KMS-11 (cell line): ENCODE measurements at regions not wholly inside any gene's neighbourhood (a gene's known extent, or its start where the extent isn't known, plus 50 kb on each side); places are given as distances from the start of the nearest gene placed in this dataset.

Source experiments
- H2AFZ ChIP-seq: fragments of 200-600 bp; sonication (generic); 2 replicates; pipeline ENCODE4 v1.6.1; 2016; ENCODE audit warnings: antibody characterized with exemption, mixed run types, low read depth
- H3K27ac ChIP-seq: fragments of 200-600 bp; sonication (generic); 2 replicates; pipeline ENCODE4 v1.6.1; 2016; ENCODE audit warnings: mild to moderate bottlenecking, mixed run types
- H3K27me3 ChIP-seq: fragments of 200-600 bp; sonication (generic); 2 replicates; pipeline ENCODE4 v1.6.1; 2017; ENCODE audit warnings: mild to moderate bottlenecking, low read depth, mixed run types, moderate library complexity; ENCODE audit not compliant: insufficient read depth
- H3K36me3 ChIP-seq: fragments of 200-600 bp; sonication (generic); 2 replicates; pipeline ENCODE4 v1.6.1; 2017; ENCODE audit warnings: mild to moderate bottlenecking, mixed run types; ENCODE audit not compliant: insufficient read depth
- H3K4me1 ChIP-seq: fragments of 200-600 bp; sonication (generic); 2 replicates; pipeline ENCODE4 v1.6.1; 2016; ENCODE audit warnings: mild to moderate bottlenecking, low read depth, mixed run types; ENCODE audit not compliant: poor library complexity, severe bottlenecking
- H3K4me2 ChIP-seq: fragments of 200-600 bp; sonication (generic); 2 replicates; pipeline ENCODE4 v1.7.0; 2016; ENCODE audit warnings: mild to moderate bottlenecking, mixed run types
- H3K4me3 ChIP-seq: fragments of 200-600 bp; sonication (generic); IDR thresholded peaks from 2 replicates; pipeline ENCODE4 v1.6.1; 2017; ENCODE audit warnings: low read depth, low read length, mixed read lengths; ENCODE audit not compliant: insufficient read depth
- H3K79me2 ChIP-seq: fragments of 200-600 bp; sonication (generic); 2 replicates; pipeline ENCODE4 v1.6.1; 2016; ENCODE audit warnings: low read depth, mixed run types; ENCODE audit not compliant: insufficient read depth
- H3K9ac ChIP-seq: fragments of 200-600 bp; sonication (generic); 2 replicates; pipeline ENCODE4 v1.6.1; 2016; ENCODE audit warnings: mild to moderate bottlenecking, mixed run types
- H4K20me1 ChIP-seq: fragments of 200-600 bp; sonication (generic); 2 replicates; pipeline ENCODE4 v1.6.1; 2016; ENCODE audit warnings: mild to moderate bottlenecking, mixed run types; ENCODE audit not compliant: insufficient read depth
- CTCF ChIP-seq: fragments of 200-600 bp; sonication (generic); conservative IDR thresholded peaks from 2 replicates; pipeline ENCODE4 v1.6.1; 2017; ENCODE audit warnings: low read depth, mild to moderate bottlenecking, antibody characterized with exemption, low read length, moderate library complexity, mixed read lengths

- no peak for TF ChIP-seq CTCF
- H3K27me3 ChIP-seq = no peaks in the 10 kb centered on the region
- no peaks in the 10 kb centered on the region for H3K79me2 ChIP-seq
- no peak overlapping the region for H3K4me2 ChIP-seq
- no peak overlapping the region for H3K4me3 ChIP-seq
- H4K20me1 ChIP-seq = no peaks in the 10 kb centered on the region
- no peak overlapping the region for H3K9ac ChIP-seq
- no peaks in the 10 kb centered on the region for H3K36me3 ChIP-seq
- H3K27ac ChIP-seq = no peak overlapping the region
- H2AFZ ChIP-seq = no peak overlapping the region
- no peaks in the 10 kb centered on the region for H3K4me1 ChIP-seq
Measured at GRCh38 chr12:126741536-126742240, 1525.3 kb upstream of the TMEM132C start.

- no peaks in the 10 kb centered on the region for H3K36me3 ChIP-seq
- no peak overlapping the region for H3K9ac ChIP-seq
- H4K20me1 ChIP-seq = no peaks in the 10 kb centered on the region
- H3K27me3 ChIP-seq = no peaks in the 10 kb centered on the region
- no peaks in the 10 kb centered on the region for H3K79me2 ChIP-seq
- no peak overlapping the region for H3K4me2 ChIP-seq
- H3K27ac ChIP-seq = no peak overlapping the region
- TF ChIP-seq CTCF = no peak
- no peak overlapping the region for H3K4me3 ChIP-seq
- H2AFZ ChIP-seq = no peak overlapping the region
- H3K4me1 ChIP-seq = no peaks in the 10 kb centered on the region
Measured at GRCh38 chr12:126742241-126742641, 1524.7 kb upstream of the TMEM132C start.

GRCh38 chr12:126747530-126748149 is 1519.3 kb upstream of the TMEM132C start:
- no peak overlapping the region for H3K4me3 ChIP-seq
- no peaks in the 10 kb centered on the region for H4K20me1 ChIP-seq
- H3K36me3 ChIP-seq = no peaks in the 10 kb centered on the region
- no peaks in the 10 kb centered on the region for H3K27me3 ChIP-seq
- H3K9ac ChIP-seq = no peak overlapping the region
- TF ChIP-seq CTCF = peak; percentile 80
- H3K79me2 ChIP-seq = no peaks in the 10 kb centered on the region
- H2AFZ ChIP-seq = no peak overlapping the region
- no peaks in the 10 kb centered on the region for H3K4me1 ChIP-seq
- no peak overlapping the region for H3K27ac ChIP-seq
- no peak overlapping the region for H3K4me2 ChIP-seq

- no peak overlapping the region for H2AFZ ChIP-seq
- H3K36me3 ChIP-seq = no peaks in the 10 kb centered on the region
- H3K4me2 ChIP-seq = no peak overlapping the region
- no peak overlapping the region for H3K27ac ChIP-seq
- no peaks in the 10 kb centered on the region for H3K27me3 ChIP-seq
- no peak overlapping the region for H3K9ac ChIP-seq
- H3K4me1 ChIP-seq = no peaks in the 10 kb centered on the region
- H3K79me2 ChIP-seq = no peaks in the 10 kb centered on the region
- no peaks in the 10 kb centered on the region for H4K20me1 ChIP-seq
- no peak overlapping the region for H3K4me3 ChIP-seq
- no peak for TF ChIP-seq CTCF
Measured at GRCh38 chr12:126752021-126752420, 1514.9 kb upstream of the TMEM132C start.
